ENCODE measurements at regions not wholly inside any gene's neighbourhood (a gene's known extent, or its start where the extent isn't known, plus 50 kb on each side); places are given as distances from the start of the nearest gene placed in this dataset.

GRCh38 chr3:160143482-160143881 lies 81.7 kb upstream of the C3orf80 start:
- Mint-ChIP-seq H3K4me3 (ENCODE audit: unreplicated experiment) (no peak overlapping the region), H3K9me3 (ENCODE audit: unreplicated experiment) (no peaks in the 10 kb centered on the region), H3K4me1 (ENCODE audit: unreplicated experiment) (no peaks in the 10 kb centered on the region), H3K36me3 (ENCODE audit: low read depth, unreplicated experiment) (peaks cover 4% of the 10 kb centered on the region), H3K27me3 (ENCODE audit: unreplicated experiment) (peaks cover 2% of the 10 kb centered on the region), H3K27ac (ENCODE audit: unreplicated experiment) (no peak overlapping the region)
- no peak for DNase-seq (ENCODE audit: low spot score)
- TF ChIP-seq CTCF (IDR thresholded peaks at IDR 0.05; ENCODE audit: unreplicated experiment): no peak

GRCh38 chr3:160150066-160150465 lies 75.2 kb upstream of the C3orf80 start:
- DNase-seq (ENCODE audit: low spot score): no peak
- H3K27me3 Mint-ChIP-seq (ENCODE audit: unreplicated experiment): no peaks in the 10 kb centered on the region
- no peaks in the 10 kb centered on the region for H3K4me1 Mint-ChIP-seq (ENCODE audit: unreplicated experiment)
- no peaks in the 10 kb centered on the region for H3K36me3 Mint-ChIP-seq (ENCODE audit: low read depth, unreplicated experiment)
- H3K9me3 Mint-ChIP-seq (ENCODE audit: unreplicated experiment): no peaks in the 10 kb centered on the region
- no peak overlapping the region for H3K4me3 Mint-ChIP-seq (ENCODE audit: unreplicated experiment)
- H3K27ac Mint-ChIP-seq (ENCODE audit: unreplicated experiment): no peak overlapping the region
- no peak for TF ChIP-seq CTCF (IDR thresholded peaks at IDR 0.05; ENCODE audit: unreplicated experiment)

GRCh38 chr3:160150525-160150924 lies 74.7 kb upstream of the C3orf80 start:
- no peak for DNase-seq (ENCODE audit: low spot score)
- H3K4me3 Mint-ChIP-seq (ENCODE audit: unreplicated experiment): no peak overlapping the region
- no peak for TF ChIP-seq CTCF (IDR thresholded peaks at IDR 0.05; ENCODE audit: unreplicated experiment)
- no peaks in the 10 kb centered on the region for H3K36me3 Mint-ChIP-seq (ENCODE audit: low read depth, unreplicated experiment)
- H3K27ac Mint-ChIP-seq (ENCODE audit: unreplicated experiment): no peak overlapping the region
- H3K4me1 Mint-ChIP-seq (ENCODE audit: unreplicated experiment): no peaks in the 10 kb centered on the region
- H3K9me3 Mint-ChIP-seq (ENCODE audit: unreplicated experiment): no peaks in the 10 kb centered on the region
- no peaks in the 10 kb centered on the region for H3K27me3 Mint-ChIP-seq (ENCODE audit: unreplicated experiment)

DNA sequence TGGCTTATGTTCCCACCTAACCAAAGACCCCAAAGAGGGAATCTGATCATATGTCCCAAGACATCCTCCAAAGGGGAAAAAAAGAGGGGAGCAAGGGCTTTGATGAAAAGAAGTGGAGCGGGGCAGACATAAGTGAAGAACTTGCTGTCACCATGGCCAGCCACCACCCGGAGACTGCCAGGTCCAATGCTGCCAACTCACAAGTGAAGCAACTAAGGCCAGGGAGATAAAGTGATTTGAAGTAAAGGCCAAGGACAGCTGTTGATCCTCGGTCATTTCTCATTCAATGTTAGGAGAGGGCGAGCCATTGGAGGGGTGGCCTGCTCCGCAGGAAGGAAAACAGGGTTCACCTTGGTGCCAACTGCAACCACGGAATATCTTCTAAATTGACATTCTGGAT lies 72.6 kb upstream of the C3orf80 start:
- no peak for TF ChIP-seq CTCF (IDR thresholded peaks at IDR 0.05; ENCODE audit: unreplicated experiment)
- no peak for DNase-seq (ENCODE audit: low spot score)
- Mint-ChIP-seq H3K9me3 (ENCODE audit: unreplicated experiment) (no peaks in the 10 kb centered on the region), H3K4me3 (ENCODE audit: unreplicated experiment) (no peak overlapping the region), H3K27ac (ENCODE audit: unreplicated experiment) (no peak overlapping the region), H3K4me1 (ENCODE audit: unreplicated experiment) (no peaks in the 10 kb centered on the region), H3K36me3 (ENCODE audit: low read depth, unreplicated experiment) (no peaks in the 10 kb centered on the region), H3K27me3 (ENCODE audit: unreplicated experiment) (no peaks in the 10 kb centered on the region)

- no peaks in the 10 kb centered on the region for H3K36me3 Mint-ChIP-seq (ENCODE audit: low read depth, unreplicated experiment)
- no peaks in the 10 kb centered on the region for H3K27me3 Mint-ChIP-seq (ENCODE audit: unreplicated experiment)
- H3K9me3 Mint-ChIP-seq (ENCODE audit: unreplicated experiment): no peaks in the 10 kb centered on the region
- H3K27ac Mint-ChIP-seq (ENCODE audit: unreplicated experiment): no peak overlapping the region
- no peak overlapping the region for H3K4me3 Mint-ChIP-seq (ENCODE audit: unreplicated experiment)
- no peak for TF ChIP-seq CTCF (IDR thresholded peaks at IDR 0.05; ENCODE audit: unreplicated experiment)
- no peaks in the 10 kb centered on the region for H3K4me1 Mint-ChIP-seq (ENCODE audit: unreplicated experiment)
- no peak for DNase-seq (ENCODE audit: low spot score)
These were observed 71.2 kb upstream of the C3orf80 start for GRCh38 chr3:160154033-160154432.
